Type B pancreatic cell (in vitro differentiated cells): ENCODE measurements at regions not wholly inside any gene's neighbourhood (a gene's known extent, or its start where the extent isn't known, plus 50 kb on each side); places are given as distances from the start of the nearest gene placed in this dataset.
"Not testable (repeated sequence)": the region's sequence is repeated elsewhere in the genome, so short reads cannot be mapped to it uniquely, and the experiment has no call there.

Experiments used
- DNase-seq: peaks from one replicate; pipeline ENCODE4 v3.0.0; 2021; ENCODE audit warnings: mixed read lengths; ENCODE audit not compliant: unreplicated experiment; ENCODE audit errors: extremely low spot score
- H3K27ac Mint-ChIP-seq: 2 replicates; pipeline ENCODE4 v1.8.0; 2021; ENCODE audit warnings: mild to moderate bottlenecking, mixed read lengths
- H3K27me3 Mint-ChIP-seq: 2 replicates; pipeline ENCODE4 v1.8.0; 2021; ENCODE audit warnings: mixed read lengths
- H3K36me3 Mint-ChIP-seq: 2 replicates; pipeline ENCODE4 v1.8.0; 2021; ENCODE audit warnings: mixed read lengths
- H3K4me1 Mint-ChIP-seq: one replicate; pipeline ENCODE4 v1.8.0; 2021; ENCODE audit warnings: mixed read lengths; ENCODE audit not compliant: unreplicated experiment
- H3K4me3 Mint-ChIP-seq: 2 replicates; pipeline ENCODE4 v1.8.0; 2021; ENCODE audit warnings: mild to moderate bottlenecking, mixed read lengths
- H3K9me3 Mint-ChIP-seq: 2 replicates; pipeline ENCODE4 v1.8.0; 2021; ENCODE audit warnings: mixed read lengths
- TF ChIP-seq, protein P1 (sequence below): fragments of 200-600 bp; sonication (generic); conservative IDR thresholded peaks from 2 replicates; pipeline ENCODE4 v1.5.0; 2021; ENCODE audit warnings: antibody characterized with exemption, mild to moderate bottlenecking

DNA sequence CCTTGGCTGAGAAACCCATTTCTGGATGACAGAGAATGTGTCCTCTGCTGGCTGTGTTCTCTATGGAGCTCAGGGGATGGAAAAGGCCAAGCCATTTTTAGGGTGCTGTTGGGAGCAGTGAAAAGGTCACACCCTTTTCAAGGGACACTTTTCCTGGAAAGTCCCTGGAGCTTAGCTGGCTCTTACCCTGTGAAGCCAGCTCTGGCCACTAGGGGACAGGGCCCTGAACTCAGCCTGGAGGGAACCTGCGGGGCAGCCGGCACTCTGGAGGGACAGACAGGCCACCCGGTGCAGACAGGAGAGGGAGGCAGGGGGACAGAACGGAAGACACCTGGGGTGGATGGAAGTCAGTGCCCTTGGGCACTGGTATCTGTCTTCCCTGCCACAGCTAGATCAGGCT, 95.3 kb upstream of the ZSCAN2 start:
- H3K4me3 Mint-ChIP-seq, DNase-seq, H3K27ac Mint-ChIP-seq, H3K36me3 Mint-ChIP-seq, H3K27me3 Mint-ChIP-seq, H3K4me1 Mint-ChIP-seq, H3K9me3 Mint-ChIP-seq: not testable (repeated sequence)
- TF ChIP-seq, protein P1, sequence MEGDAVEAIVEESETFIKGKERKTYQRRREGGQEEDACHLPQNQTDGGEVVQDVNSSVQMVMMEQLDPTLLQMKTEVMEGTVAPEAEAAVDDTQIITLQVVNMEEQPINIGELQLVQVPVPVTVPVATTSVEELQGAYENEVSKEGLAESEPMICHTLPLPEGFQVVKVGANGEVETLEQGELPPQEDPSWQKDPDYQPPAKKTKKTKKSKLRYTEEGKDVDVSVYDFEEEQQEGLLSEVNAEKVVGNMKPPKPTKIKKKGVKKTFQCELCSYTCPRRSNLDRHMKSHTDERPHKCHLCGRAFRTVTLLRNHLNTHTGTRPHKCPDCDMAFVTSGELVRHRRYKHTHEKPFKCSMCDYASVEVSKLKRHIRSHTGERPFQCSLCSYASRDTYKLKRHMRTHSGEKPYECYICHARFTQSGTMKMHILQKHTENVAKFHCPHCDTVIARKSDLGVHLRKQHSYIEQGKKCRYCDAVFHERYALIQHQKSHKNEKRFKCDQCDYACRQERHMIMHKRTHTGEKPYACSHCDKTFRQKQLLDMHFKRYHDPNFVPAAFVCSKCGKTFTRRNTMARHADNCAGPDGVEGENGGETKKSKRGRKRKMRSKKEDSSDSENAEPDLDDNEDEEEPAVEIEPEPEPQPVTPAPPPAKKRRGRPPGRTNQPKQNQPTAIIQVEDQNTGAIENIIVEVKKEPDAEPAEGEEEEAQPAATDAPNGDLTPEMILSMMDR: peak; percentile 44

DNA sequence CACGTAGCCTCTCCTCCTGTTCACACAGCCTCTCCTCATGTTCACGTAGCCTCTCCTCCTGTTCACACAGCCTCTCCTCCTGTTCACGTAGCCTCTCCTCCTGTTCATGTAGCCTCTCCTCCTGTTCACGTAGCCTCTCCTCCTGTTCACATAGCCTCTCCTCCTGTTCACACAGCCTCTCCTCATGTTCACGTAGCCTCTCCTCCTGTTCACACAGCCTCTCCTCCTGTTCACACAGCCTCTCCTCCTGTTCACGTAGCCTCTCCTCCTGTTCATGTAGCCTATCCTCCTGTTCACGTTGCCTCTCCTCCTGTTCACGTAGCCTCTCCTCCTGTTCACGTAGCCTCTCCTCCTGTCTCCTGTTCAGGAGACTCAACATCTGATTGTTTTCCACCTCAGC, 88.5 kb upstream of the ZSCAN2 start:
- not testable (repeated sequence) for H3K36me3 Mint-ChIP-seq, DNase-seq, H3K27ac Mint-ChIP-seq, H3K27me3 Mint-ChIP-seq, H3K4me1 Mint-ChIP-seq, H3K4me3 Mint-ChIP-seq, H3K9me3 Mint-ChIP-seq

DNA sequence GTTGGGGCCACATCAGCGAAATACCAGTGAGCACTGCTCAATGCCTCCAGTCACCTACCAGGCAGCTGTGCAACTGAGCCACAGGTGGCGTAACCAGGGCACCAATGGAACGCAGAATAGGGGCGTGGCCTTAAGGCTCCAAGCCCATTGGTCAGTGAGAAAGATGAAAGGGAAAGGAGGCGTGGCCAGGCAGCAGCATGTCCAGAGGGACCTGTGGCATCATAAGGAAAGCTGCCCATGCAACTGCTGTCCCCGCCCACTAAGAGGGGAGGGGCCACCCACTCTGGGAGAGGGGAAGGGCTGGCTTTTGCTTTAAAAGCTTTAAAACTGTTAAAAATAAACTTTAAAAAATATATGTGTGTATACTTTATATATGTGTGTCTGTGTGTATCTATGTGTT, 84.0 kb upstream of the ZSCAN2 start:
- H3K9me3 Mint-ChIP-seq, H3K27me3 Mint-ChIP-seq, H3K4me3 Mint-ChIP-seq, H3K4me1 Mint-ChIP-seq, H3K36me3 Mint-ChIP-seq, H3K27ac Mint-ChIP-seq, DNase-seq: not testable (repeated sequence)

DNA sequence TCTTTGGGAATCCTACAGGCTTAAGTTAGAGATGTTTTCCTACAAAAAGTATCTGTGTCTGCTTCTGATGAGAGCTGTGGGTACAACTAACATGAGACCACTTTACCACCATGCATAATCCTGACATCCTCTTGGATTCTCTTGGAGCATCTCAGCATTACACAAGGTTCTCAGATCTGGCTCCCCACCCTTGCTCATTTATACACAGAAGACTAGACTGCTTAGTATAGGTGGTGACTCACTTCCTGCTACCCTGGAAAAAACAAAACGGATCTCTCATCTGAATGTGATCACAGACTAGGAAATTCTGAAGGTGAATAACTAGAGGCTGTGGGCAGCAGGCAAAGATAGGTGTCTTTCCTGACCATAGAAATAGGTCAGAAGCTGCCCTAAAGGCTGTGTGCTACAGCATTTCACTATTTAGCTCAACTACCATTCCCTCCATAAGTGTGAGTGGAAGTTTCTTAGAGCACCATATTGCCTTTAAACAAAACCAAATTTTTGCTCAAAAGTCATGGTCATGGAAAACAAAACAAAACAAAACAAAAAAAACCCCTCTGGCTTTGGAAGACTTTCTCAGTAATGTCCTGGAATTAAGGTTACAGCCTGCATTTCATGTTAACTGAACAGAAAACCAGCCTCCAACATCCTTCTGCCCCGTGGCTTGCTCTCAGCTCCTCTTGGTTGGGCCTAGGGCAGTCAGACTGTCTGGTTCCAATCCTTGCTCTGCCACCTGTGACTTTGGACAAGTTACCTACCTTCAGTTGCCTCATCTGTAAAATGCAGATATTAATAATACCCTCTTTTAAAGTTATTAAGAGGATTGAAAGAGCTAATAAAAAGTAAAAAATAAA, 75.1 kb upstream of the ZSCAN2 start:
- H3K4me3 Mint-ChIP-seq, H3K27me3 Mint-ChIP-seq, DNase-seq, H3K27ac Mint-ChIP-seq, H3K9me3 Mint-ChIP-seq, H3K4me1 Mint-ChIP-seq, H3K36me3 Mint-ChIP-seq: not testable (repeated sequence)

DNA sequence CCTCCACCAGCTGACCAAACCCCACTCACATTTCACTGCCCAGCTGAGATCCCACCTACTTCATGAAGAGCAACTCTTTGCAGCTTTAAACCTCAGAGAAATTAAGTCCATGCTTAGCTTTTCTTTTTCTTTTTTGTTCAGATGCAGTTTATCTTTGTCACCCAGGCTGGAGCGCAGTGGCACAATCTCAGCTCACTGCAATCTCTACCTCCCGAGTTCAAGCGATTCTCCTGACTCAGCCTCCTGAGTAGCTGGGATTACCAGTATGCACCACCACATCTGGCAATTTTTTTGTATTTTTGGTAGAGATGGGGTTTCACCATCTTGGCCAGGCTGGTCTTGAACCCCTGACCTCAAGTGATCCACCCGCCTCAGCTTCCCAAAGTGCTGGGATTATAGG, 70.1 kb upstream of the ZSCAN2 start:
- not testable (repeated sequence) for H3K27ac Mint-ChIP-seq, DNase-seq, H3K36me3 Mint-ChIP-seq, H3K27me3 Mint-ChIP-seq, H3K4me1 Mint-ChIP-seq, H3K4me3 Mint-ChIP-seq, H3K9me3 Mint-ChIP-seq

DNA sequence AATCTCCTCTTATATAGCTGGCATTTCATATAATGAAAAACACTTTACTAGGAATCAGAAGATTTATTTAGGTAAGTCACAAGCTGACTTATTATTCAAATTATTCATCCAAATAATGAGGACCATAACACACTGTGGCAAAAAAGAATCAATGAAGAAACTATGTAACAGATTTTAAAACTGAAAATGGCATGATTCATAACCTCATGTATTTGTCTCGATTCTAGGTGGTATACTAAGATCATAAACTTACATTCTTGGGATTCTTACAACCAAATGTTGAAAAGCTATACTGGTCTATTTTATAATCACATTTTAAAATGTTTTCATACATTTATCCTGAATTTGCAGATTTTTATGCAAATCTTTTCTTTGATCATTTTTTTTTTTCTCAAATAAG, 69.6 kb upstream of the ZSCAN2 start:
- DNase-seq, H3K4me1 Mint-ChIP-seq, H3K27me3 Mint-ChIP-seq, H3K27ac Mint-ChIP-seq, H3K4me3 Mint-ChIP-seq, H3K9me3 Mint-ChIP-seq, H3K36me3 Mint-ChIP-seq: not testable (repeated sequence)

DNA sequence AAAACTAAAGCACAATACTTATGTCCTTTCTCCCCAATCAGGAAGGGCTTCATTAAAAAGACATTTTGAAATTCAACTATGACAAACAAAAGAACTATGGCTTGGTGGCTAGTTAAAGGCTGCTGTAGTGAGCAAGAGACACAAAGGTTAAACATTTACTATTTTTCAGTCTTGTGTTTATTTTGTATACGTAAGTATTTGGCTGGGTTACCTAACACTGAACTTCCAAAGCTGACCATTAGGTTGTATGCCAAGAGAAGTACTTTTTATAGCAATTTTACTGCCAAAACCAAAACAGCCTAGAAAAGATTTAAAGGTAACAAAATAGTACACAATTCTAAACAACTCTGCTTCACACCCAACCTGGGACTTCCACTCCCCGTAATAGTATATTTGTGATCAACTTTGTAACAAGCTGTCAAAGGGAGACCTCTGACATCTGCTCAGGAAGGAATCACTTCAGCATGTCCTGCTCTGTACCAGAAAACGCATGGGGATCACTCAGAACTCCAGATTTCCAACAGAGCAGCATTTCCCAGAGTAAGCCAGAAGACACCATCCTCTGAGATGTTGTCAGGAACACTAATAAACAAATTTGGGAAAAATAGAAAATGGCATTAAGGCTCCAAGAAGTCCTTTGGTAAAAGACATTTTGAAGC, 69.0 kb upstream of the ZSCAN2 start:
- H3K27me3 Mint-ChIP-seq, DNase-seq, H3K4me1 Mint-ChIP-seq, H3K9me3 Mint-ChIP-seq, H3K4me3 Mint-ChIP-seq, H3K36me3 Mint-ChIP-seq: not testable (repeated sequence)
- peak overlapping the region; percentile 11 for H3K27ac Mint-ChIP-seq

DNA sequence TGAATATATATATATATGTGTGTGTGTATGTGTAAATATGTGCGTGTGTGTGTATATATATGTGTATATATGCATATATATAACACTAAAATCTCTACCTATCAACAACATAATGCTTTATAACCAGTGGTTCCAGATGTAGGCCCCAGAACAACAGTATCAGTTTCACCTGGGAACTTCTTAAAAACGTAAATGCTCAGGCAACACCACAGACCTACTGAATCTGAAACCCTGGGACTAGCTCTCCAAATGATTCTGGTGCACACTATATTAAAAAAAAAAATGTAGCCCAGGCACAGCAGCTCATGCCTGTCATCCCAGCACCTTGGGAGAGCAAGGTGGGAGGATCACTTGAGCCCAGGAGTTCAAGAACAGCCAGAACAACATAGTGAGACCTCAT, 67.1 kb upstream of the ZSCAN2 start:
- H3K27me3 Mint-ChIP-seq, DNase-seq, H3K4me3 Mint-ChIP-seq, H3K4me1 Mint-ChIP-seq, H3K9me3 Mint-ChIP-seq, H3K27ac Mint-ChIP-seq: not testable (repeated sequence)
- H3K36me3 Mint-ChIP-seq: peaks cover 14% of the 10 kb centered on the region

DNA sequence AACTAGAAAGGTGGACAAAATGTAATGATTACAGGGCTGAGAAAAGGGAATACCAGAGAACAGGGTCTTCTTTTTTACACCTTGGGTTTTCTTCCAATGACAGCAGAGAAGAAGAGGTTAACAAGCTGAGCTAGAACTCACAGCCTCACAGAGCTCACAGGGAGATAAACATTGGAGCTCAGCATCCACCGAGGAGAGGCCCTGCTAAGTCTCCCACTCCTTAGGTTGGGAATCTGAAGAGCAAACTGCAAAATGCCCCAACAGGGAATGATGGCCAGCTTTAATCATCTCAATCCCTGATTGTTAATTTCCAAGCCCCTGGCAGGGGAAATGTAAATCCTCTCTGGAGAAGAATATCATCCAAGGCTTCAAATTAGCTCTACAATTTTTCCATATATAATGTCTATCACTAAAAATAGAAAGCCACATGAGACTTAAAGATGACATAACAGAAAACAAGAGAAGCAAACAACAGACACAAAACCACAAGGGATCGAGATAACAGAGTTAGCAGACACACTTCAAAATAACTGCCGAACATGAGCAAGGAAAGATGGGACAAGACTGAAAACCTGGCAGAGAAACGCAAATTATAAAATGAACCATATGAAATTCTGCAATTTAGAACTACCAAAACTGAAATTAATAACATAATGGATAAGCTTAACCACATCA, 66.1 kb upstream of the ZSCAN2 start:
- H3K4me1 Mint-ChIP-seq, H3K27me3 Mint-ChIP-seq, H3K4me3 Mint-ChIP-seq, H3K27ac Mint-ChIP-seq, DNase-seq, H3K9me3 Mint-ChIP-seq: not testable (repeated sequence)
- peaks cover 10% of the 10 kb centered on the region for H3K36me3 Mint-ChIP-seq

DNA sequence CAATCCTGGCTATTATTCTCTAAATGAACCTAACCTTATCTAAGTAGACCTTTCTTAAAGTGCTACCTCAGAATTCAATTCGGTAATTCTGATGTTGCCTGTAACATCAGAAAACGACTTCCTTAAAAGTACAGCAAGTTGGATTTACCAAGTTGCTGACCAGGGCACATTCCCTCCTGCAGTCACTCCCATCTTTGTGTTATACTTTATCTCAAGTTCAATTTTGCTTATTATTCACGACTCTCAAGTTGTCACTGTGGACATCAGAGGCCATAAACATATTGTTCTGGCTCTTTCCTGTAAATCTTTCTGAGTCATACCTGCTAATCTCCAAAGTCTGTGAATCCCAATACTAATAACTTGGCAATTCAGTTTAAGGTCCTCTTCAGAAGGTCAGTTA, 64.6 kb upstream of the ZSCAN2 start:
- not testable (repeated sequence) for DNase-seq, H3K27me3 Mint-ChIP-seq, H3K9me3 Mint-ChIP-seq, H3K4me1 Mint-ChIP-seq, H3K4me3 Mint-ChIP-seq, H3K36me3 Mint-ChIP-seq
- H3K27ac Mint-ChIP-seq: peak overlapping the region; percentile 17

DNA sequence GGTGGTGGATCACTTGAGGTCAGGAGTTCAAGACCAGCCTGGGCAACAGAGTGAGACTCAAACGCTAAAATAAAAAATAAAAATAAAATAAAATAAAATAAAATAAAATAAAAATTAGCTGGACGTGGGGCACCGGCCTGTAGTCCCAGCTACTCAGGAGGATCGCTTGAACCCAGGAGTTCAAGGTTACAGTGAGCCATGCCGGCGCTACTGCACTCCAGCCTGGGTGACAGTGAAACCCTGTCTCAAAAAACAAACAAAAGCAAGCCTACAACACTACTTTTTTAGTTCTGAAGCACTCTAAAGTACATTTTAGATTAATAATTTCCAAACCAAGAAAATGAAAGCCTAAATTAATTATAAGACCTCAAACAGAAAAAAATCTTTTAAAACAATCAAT, 56.2 kb upstream of the ZSCAN2 start:
- H3K36me3 Mint-ChIP-seq: peaks cover 11% of the 10 kb centered on the region
- not testable (repeated sequence) for H3K27ac Mint-ChIP-seq, H3K9me3 Mint-ChIP-seq, H3K27me3 Mint-ChIP-seq, H3K4me3 Mint-ChIP-seq, DNase-seq, H3K4me1 Mint-ChIP-seq

DNA sequence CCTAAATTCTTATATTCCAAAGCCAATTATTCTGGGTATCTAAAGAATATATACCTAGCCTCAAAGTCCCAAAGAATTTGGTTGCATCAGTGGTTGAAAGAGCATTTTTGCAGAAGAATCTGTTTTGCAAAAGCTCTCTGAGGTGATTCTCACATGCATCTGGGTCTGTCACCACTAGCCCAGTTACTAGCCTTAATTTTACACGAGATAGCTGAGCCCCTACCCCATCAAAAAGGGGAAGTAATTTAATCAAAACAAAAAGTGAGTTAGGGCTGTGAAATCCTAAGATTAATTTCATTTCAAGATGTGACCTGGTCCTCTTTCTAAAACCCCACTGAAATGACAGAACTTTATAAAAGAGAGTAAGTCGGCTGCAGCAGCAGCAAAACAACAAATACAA, 53.7 kb upstream of the ZSCAN2 start:
- not testable (repeated sequence) for DNase-seq, H3K27me3 Mint-ChIP-seq, H3K27ac Mint-ChIP-seq, H3K4me1 Mint-ChIP-seq, H3K4me3 Mint-ChIP-seq, H3K9me3 Mint-ChIP-seq
- peaks cover 11% of the 10 kb centered on the region for H3K36me3 Mint-ChIP-seq

DNA sequence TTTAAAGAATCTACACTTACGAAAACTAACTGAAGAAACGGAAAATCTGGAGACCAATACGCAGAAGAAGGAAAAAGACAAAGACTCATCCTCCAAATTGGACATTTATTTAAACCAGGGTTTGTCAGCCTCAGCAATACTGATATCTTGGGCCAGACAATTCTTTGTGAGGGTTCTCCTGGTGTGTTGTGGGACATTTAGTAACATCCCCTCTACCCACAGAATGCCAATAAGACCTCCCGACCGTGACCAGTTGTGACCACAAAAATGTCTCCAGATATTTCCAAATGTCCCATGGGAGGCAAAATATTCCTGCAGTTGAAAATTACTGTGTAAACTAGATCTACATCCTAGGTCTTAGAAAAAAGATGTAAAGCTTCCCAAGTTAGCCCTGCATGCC, 50.3 kb upstream of the ZSCAN2 start:
- H3K27ac Mint-ChIP-seq, H3K27me3 Mint-ChIP-seq, DNase-seq, H3K9me3 Mint-ChIP-seq, H3K4me1 Mint-ChIP-seq, H3K4me3 Mint-ChIP-seq: not testable (repeated sequence)
- peaks cover 11% of the 10 kb centered on the region for H3K36me3 Mint-ChIP-seq
